Uterus (tissue), 3 donors: ENCODE measurements at regions not wholly inside any gene's neighbourhood (a gene's known extent, or its start where the extent isn't known, plus 50 kb on each side); places are given as distances from the start of the nearest gene placed in this dataset.

Source experiments
- DNase-seq, 2 donors: peaks; one replicate each; pipeline ENCODE4 v3.0.0-alpha.2; 2019 to 2020
- H3K27ac ChIP-seq, 2 donors: fragments of 200-600 bp; sonication (generic); 1 replicate in 1 of 2; 2 replicates in 1 of 2; pipeline ENCODE4 v1.5.1; 2016 to 2018
- H3K27me3 ChIP-seq, 2 donors: fragments of 200-600 bp; sonication (generic); one replicate each; pipeline ENCODE4 v1.5.1; 2018 to 2019; ENCODE audit warnings: control low read depth in 1 of 2
- H3K36me3 ChIP-seq, 2 donors: fragments of 200-600 bp; sonication (generic); one replicate each; pipeline ENCODE4 v1.5.1; 2019; ENCODE audit warnings: control low read depth in 1 of 2
- H3K4me1 ChIP-seq, 2 donors: fragments of 200-600 bp; sonication (generic); one replicate each; pipeline ENCODE4 v1.5.1; 2018 to 2019; ENCODE audit warnings: control low read depth in 1 of 2
- H3K4me3 ChIP-seq, 2 donors: fragments of 200-600 bp; sonication (generic); 1 replicate in 1 of 2; 2 replicates in 1 of 2; pipeline ENCODE4 v1.5.1; 2018 to 2019; ENCODE audit warnings: mild to moderate bottlenecking in 1 of 2
- H3K9me3 ChIP-seq, 2 donors: fragments of 200-600 bp; sonication (generic); one replicate each; pipeline ENCODE4 v1.5.1; 2019; ENCODE audit warnings: control low read depth in 1 of 2
- POLR2A ChIP-seq, 2 donors: fragments of 450-650 bp; IDR thresholded peaks; one replicate each; pipeline ENCODE4 v1.6.1; 2016; ENCODE audit warnings: antibody characterized with exemption in 2 of 2, mild to moderate bottlenecking in 1 of 2, moderate library complexity in 1 of 2
- intact Hi-C: fragments of 100-400 bp; cut with DNase I; formaldehyde crosslinking; loops from one replicate; pipeline ENCODE4 v1.15.1; 2023; ENCODE audit warnings: low total_unique reads
- TF ChIP-seq, protein P1 (sequence below), 4 experiments: fragments of 200-600 bp in 2 of 4; fragments of 450-650 bp in 2 of 4; sonication (generic) in 2 of 4; IDR thresholded peaks; one replicate each; pipeline ENCODE4 v1.5.1; 2016 to 2019; ENCODE audit warnings: antibody characterized with exemption in 4 of 4, mild to moderate bottlenecking in 2 of 4, moderate library complexity in 1 of 4
- donor health status: DM: yes; HTN: yes; CAD: no.

- Histone ChIP-seq H3K4me1 (no peaks in the 10 kb centered on the region), H3K9me3 (no peaks in the 10 kb centered on the region), H3K36me3 (no peaks in the 10 kb centered on the region), H3K27me3 (no peaks in the 10 kb centered on the region), H3K27ac (no peak overlapping the region), H3K4me3 (no peak overlapping the region)
- no peak for DNase-seq
- TF ChIP-seq, protein P1, sequence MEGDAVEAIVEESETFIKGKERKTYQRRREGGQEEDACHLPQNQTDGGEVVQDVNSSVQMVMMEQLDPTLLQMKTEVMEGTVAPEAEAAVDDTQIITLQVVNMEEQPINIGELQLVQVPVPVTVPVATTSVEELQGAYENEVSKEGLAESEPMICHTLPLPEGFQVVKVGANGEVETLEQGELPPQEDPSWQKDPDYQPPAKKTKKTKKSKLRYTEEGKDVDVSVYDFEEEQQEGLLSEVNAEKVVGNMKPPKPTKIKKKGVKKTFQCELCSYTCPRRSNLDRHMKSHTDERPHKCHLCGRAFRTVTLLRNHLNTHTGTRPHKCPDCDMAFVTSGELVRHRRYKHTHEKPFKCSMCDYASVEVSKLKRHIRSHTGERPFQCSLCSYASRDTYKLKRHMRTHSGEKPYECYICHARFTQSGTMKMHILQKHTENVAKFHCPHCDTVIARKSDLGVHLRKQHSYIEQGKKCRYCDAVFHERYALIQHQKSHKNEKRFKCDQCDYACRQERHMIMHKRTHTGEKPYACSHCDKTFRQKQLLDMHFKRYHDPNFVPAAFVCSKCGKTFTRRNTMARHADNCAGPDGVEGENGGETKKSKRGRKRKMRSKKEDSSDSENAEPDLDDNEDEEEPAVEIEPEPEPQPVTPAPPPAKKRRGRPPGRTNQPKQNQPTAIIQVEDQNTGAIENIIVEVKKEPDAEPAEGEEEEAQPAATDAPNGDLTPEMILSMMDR (IDR thresholded peaks at IDR 0.05), result no peak
- no peak for TF ChIP-seq POLR2A (IDR thresholded peaks at IDR 0.05)
- intact Hi-C loops, result no loop called here
Observed at GRCh38 chr12:13462450-13462849, 265.9 kb downstream of the EMP1 start.

DNA sequence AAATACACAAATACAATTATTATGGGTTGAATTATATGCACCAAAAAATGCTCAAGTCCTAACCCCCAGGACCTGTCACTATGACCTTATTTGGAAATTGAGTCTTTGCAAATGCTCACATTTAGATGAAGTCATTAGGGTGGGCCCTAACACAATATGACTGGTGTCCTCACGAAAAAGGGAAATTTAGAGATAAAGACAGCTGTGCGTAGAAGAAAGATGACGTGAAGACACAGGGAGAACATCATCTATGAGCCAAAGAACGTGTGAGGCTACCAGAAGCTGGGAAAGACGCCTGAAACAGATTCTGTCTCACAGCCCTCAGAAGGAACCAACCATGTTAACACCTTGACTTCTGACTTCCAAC is 259.2 kb downstream of the EMP1 start:
- H3K36me3 ChIP-seq, result no peaks in the 10 kb centered on the region
- TF ChIP-seq, protein P1 (IDR thresholded peaks at IDR 0.05), result no peak
- no peak for TF ChIP-seq POLR2A (IDR thresholded peaks at IDR 0.05)

GRCh38 chr12:13454991-13455777 is 258.7 kb downstream of the EMP1 start:
- no peaks in the 10 kb centered on the region for H3K4me1 ChIP-seq
- no peak for DNase-seq
- no peak overlapping the region for H3K4me3 ChIP-seq
- no peaks in the 10 kb centered on the region for H3K36me3 ChIP-seq
- H3K27me3 ChIP-seq, result no peaks in the 10 kb centered on the region
- TF ChIP-seq, protein P1 (IDR thresholded peaks at IDR 0.05), result no peak
- TF ChIP-seq POLR2A (IDR thresholded peaks at IDR 0.05), result no peak
- H3K27ac ChIP-seq, result no peak overlapping the region
- intact Hi-C loops, result no loop called here
- H3K9me3 ChIP-seq, result no peaks in the 10 kb centered on the region

More for the DNA sequence above, 259.2 kb downstream of the EMP1 start:
- DNase-seq, result no peak
- H3K4me3 ChIP-seq, result no peak overlapping the region
- no peaks in the 10 kb centered on the region for H3K4me1 ChIP-seq
- no peaks in the 10 kb centered on the region for H3K9me3 ChIP-seq
- no peak overlapping the region for H3K27ac ChIP-seq
- intact Hi-C loops, result no loop called here
- H3K27me3 ChIP-seq, result no peaks in the 10 kb centered on the region

DNA sequence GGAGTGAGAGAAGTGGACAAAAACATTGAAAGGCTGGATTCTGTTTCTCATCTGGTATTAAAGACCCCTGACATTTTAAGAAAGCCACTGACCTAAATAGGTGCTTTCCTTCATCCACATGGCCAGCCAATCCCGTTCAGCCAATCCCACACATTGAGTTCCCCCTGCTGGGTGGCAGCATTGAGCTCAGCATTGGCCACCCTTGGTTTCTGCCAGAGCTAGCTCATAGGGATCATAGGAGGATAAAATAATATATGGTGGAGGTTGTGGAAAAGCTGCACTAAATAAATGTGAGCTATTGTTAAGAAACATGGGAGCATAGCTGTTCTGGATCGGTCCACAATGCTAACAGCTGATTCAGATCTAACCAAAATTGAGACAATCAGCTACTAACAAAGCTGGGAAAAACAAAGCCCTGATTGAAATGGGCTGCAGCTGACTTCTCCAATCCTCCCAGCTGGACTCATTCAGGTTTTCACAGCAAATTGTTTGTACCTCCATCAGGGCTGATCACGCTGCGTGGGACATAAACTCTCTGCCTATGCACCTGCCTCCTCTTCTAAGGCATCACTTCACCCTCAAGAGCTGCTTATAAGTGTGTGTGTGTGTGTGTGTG is 256.5 kb downstream of the EMP1 start:
- Histone ChIP-seq H3K36me3 (no peaks in the 10 kb centered on the region), H3K9me3 (no peaks in the 10 kb centered on the region), H3K4me3 (no peak overlapping the region), H3K4me1 (no peaks in the 10 kb centered on the region), H3K27ac (no peak overlapping the region), H3K27me3 (no peaks in the 10 kb centered on the region)
- intact Hi-C loops, result no loop called here
- no peak for DNase-seq
- TF ChIP-seq, protein P1 (IDR thresholded peaks at IDR 0.05), result no peak
- TF ChIP-seq POLR2A (IDR thresholded peaks at IDR 0.05), result no peak

GRCh38 chr12:13451776-13452175 is 255.2 kb downstream of the EMP1 start:
- intact Hi-C loops, result no loop called here
- Histone ChIP-seq H3K27ac (no peak overlapping the region), H3K27me3 (no peaks in the 10 kb centered on the region), H3K4me3 (no peak overlapping the region), H3K36me3 (no peaks in the 10 kb centered on the region), H3K9me3 (no peaks in the 10 kb centered on the region), H3K4me1 (no peaks in the 10 kb centered on the region)
- TF ChIP-seq POLR2A (IDR thresholded peaks at IDR 0.05), result no peak
- TF ChIP-seq, protein P1 (IDR thresholded peaks at IDR 0.05), result no peak
- no peak for DNase-seq
